ENCODE measurements at regions not wholly inside any gene's neighbourhood (a gene's known extent, or its start where the extent isn't known, plus 50 kb on each side); places are given as distances from the start of the nearest gene placed in this dataset.
A peak's percentile ranks its signal among the peaks of the same experiment; 100 is the strongest.

- POLR2A ChIA-PET, result interaction anchor here (1.2 kb wide), 1 partner anchor 13 kb away, joined by 3 read pairs; no protein-coding TSS in a partner anchor
- Histone ChIP-seq H3K9me3 (ENCODE audit: control insufficient read depth, insufficient read depth, low read length) (no peaks in the 10 kb centered on the region), H3K4me3 (ENCODE audit: low read depth, low read length) (peak overlapping the region; percentile 44), H3K27me3 (ENCODE audit: control insufficient read depth, insufficient read depth, low read length) (no peaks in the 10 kb centered on the region), H3K27ac (ENCODE audit: low read depth, low read length) (peak overlapping the region; percentile 75)
- CTCF ChIA-PET, result interaction anchor here (0.6 kb wide), 1 partner anchor 34 kb away, joined by 3 read pairs; no protein-coding TSS in a partner anchor
- no peak for TF ChIP-seq CTCF (IDR thresholded peaks at IDR 0.05; ENCODE audit: low read depth, low read length)
- DNase-seq (ENCODE audit: low read depth, low spot score), result no peak
These were observed 185.7 kb upstream of the TBL1X start for GRCh38 chrX:9279234-9279544.

- no peak overlapping the region for H3K4me3 ChIP-seq (ENCODE audit: low read depth, low read length)
- POLR2A ChIA-PET, result no interaction called here
- H3K27me3 ChIP-seq (ENCODE audit: control insufficient read depth, insufficient read depth, low read length), result no peaks in the 10 kb centered on the region
- no peak overlapping the region for H3K27ac ChIP-seq (ENCODE audit: low read depth, low read length)
- DNase-seq (ENCODE audit: low read depth, low spot score), result no peak
- no peaks in the 10 kb centered on the region for H3K9me3 ChIP-seq (ENCODE audit: control insufficient read depth, insufficient read depth, low read length)
- TF ChIP-seq CTCF (IDR thresholded peaks at IDR 0.05; ENCODE audit: low read depth, low read length), result no peak
- CTCF ChIA-PET, result no interaction called here
These were observed 184.0 kb upstream of the TBL1X start for GRCh38 chrX:9280831-9281230.

- no peak for TF ChIP-seq CTCF (IDR thresholded peaks at IDR 0.05; ENCODE audit: low read depth, low read length)
- H3K4me3 ChIP-seq (ENCODE audit: low read depth, low read length), result no peak overlapping the region
- H3K27ac ChIP-seq (ENCODE audit: low read depth, low read length), result no peak overlapping the region
- H3K9me3 ChIP-seq (ENCODE audit: control insufficient read depth, insufficient read depth, low read length), result no peaks in the 10 kb centered on the region
- H3K27me3 ChIP-seq (ENCODE audit: control insufficient read depth, insufficient read depth, low read length), result no peaks in the 10 kb centered on the region
- DNase-seq (ENCODE audit: low read depth, low spot score), result no peak
- ChIA-PET CTCF (no interaction called here), POLR2A (no interaction called here)
These were observed 182.5 kb upstream of the TBL1X start for GRCh38 chrX:9282325-9282724.

- no peak for DNase-seq (ENCODE audit: low read depth, low spot score)
- ChIA-PET POLR2A (no interaction called here), CTCF (no interaction called here)
- Histone ChIP-seq H3K9me3 (ENCODE audit: control insufficient read depth, insufficient read depth, low read length) (no peaks in the 10 kb centered on the region), H3K27ac (ENCODE audit: low read depth, low read length) (no peak overlapping the region), H3K27me3 (ENCODE audit: control insufficient read depth, insufficient read depth, low read length) (no peaks in the 10 kb centered on the region), H3K4me3 (ENCODE audit: low read depth, low read length) (no peak overlapping the region)
- no peak for TF ChIP-seq CTCF (IDR thresholded peaks at IDR 0.05; ENCODE audit: low read depth, low read length)
These were observed 179.5 kb upstream of the TBL1X start for GRCh38 chrX:9285342-9285771.

GRCh38 chrX:9286234-9286633, 178.6 kb upstream of the TBL1X start:
- no peak overlapping the region for H3K4me3 ChIP-seq (ENCODE audit: low read depth, low read length)
- ChIA-PET POLR2A (no interaction called here), CTCF (no interaction called here)
- TF ChIP-seq CTCF (IDR thresholded peaks at IDR 0.05; ENCODE audit: low read depth, low read length), result no peak
- no peaks in the 10 kb centered on the region for H3K9me3 ChIP-seq (ENCODE audit: control insufficient read depth, insufficient read depth, low read length)
- no peaks in the 10 kb centered on the region for H3K27me3 ChIP-seq (ENCODE audit: control insufficient read depth, insufficient read depth, low read length)
- H3K27ac ChIP-seq (ENCODE audit: low read depth, low read length), result no peak overlapping the region
- DNase-seq (ENCODE audit: low read depth, low spot score), result no peak

All from AG04450 (cell line).